Type B pancreatic cell (in vitro differentiated cells): ENCODE measurements at regions not wholly inside any gene's neighbourhood (a gene's known extent, or its start where the extent isn't known, plus 50 kb on each side); places are given as distances from the start of the nearest gene placed in this dataset.

Experiments used
- DNase-seq: peaks from one replicate; pipeline ENCODE4 v3.0.0; 2021; ENCODE audit warnings: mixed read lengths; ENCODE audit not compliant: unreplicated experiment; ENCODE audit errors: extremely low spot score
- H3K27ac Mint-ChIP-seq: 2 replicates; pipeline ENCODE4 v1.8.0; 2021; ENCODE audit warnings: mild to moderate bottlenecking, mixed read lengths
- H3K27me3 Mint-ChIP-seq: 2 replicates; pipeline ENCODE4 v1.8.0; 2021; ENCODE audit warnings: mixed read lengths
- H3K36me3 Mint-ChIP-seq: 2 replicates; pipeline ENCODE4 v1.8.0; 2021; ENCODE audit warnings: mixed read lengths
- H3K4me1 Mint-ChIP-seq: one replicate; pipeline ENCODE4 v1.8.0; 2021; ENCODE audit warnings: mixed read lengths; ENCODE audit not compliant: unreplicated experiment
- H3K4me3 Mint-ChIP-seq: 2 replicates; pipeline ENCODE4 v1.8.0; 2021; ENCODE audit warnings: mild to moderate bottlenecking, mixed read lengths
- H3K9me3 Mint-ChIP-seq: 2 replicates; pipeline ENCODE4 v1.8.0; 2021; ENCODE audit warnings: mixed read lengths
- TF ChIP-seq, protein P1 (sequence below): fragments of 200-600 bp; sonication (generic); conservative IDR thresholded peaks from 2 replicates; pipeline ENCODE4 v1.5.0; 2021; ENCODE audit warnings: antibody characterized with exemption, mild to moderate bottlenecking

DNA sequence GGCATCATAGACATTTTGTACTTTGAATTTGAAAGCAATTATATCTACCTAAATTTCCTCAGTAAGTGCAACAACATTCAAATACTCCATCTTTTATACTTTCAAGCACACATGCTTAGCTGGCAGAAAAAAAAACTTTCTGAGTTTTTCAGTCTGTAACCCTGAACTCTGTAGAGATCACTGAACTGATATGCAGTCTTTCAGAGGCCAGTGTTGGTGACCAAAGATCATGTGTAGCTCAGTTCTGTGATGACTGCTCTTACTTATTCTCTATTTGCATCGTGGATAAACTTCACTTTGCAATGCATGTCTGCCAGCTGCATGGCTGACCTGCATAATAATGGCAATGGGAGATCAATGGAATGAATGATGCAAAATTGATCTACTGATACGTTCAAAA is 431.3 kb downstream of the FRK start:
- Mint-ChIP-seq H3K27ac (no peak overlapping the region), H3K4me1 (no peaks in the 10 kb centered on the region), H3K9me3 (no peaks in the 10 kb centered on the region), H3K36me3 (no peaks in the 10 kb centered on the region), H3K27me3 (no peaks in the 10 kb centered on the region), H3K4me3 (no peak overlapping the region)
- TF ChIP-seq, protein P1, sequence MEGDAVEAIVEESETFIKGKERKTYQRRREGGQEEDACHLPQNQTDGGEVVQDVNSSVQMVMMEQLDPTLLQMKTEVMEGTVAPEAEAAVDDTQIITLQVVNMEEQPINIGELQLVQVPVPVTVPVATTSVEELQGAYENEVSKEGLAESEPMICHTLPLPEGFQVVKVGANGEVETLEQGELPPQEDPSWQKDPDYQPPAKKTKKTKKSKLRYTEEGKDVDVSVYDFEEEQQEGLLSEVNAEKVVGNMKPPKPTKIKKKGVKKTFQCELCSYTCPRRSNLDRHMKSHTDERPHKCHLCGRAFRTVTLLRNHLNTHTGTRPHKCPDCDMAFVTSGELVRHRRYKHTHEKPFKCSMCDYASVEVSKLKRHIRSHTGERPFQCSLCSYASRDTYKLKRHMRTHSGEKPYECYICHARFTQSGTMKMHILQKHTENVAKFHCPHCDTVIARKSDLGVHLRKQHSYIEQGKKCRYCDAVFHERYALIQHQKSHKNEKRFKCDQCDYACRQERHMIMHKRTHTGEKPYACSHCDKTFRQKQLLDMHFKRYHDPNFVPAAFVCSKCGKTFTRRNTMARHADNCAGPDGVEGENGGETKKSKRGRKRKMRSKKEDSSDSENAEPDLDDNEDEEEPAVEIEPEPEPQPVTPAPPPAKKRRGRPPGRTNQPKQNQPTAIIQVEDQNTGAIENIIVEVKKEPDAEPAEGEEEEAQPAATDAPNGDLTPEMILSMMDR: no peak
- no peak for DNase-seq

DNA sequence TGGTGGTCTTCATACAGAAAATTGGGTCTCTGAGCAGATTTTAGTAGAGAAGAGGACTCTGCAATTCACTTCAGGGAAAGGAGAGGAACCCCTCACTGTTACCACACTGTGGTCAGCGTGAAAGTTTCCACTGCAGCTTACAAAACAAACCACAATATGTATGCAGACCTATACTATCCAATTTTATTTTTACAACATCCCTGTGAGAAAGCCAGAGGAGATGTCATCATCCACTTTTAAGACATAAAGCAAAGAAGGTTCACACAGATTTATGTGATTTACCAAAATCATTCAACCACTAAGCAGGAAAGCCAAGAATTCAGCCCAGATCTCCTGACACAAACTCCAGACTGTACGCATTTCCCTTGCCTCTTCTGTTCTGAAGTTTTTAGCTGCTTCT is 442.4 kb downstream of the FRK start:
- Mint-ChIP-seq H3K9me3 (no peaks in the 10 kb centered on the region), H3K4me1 (no peaks in the 10 kb centered on the region), H3K36me3 (no peaks in the 10 kb centered on the region), H3K4me3 (no peak overlapping the region), H3K27ac (no peak overlapping the region), H3K27me3 (no peaks in the 10 kb centered on the region)
- no peak for DNase-seq
- TF ChIP-seq, protein P1: no peak

DNA sequence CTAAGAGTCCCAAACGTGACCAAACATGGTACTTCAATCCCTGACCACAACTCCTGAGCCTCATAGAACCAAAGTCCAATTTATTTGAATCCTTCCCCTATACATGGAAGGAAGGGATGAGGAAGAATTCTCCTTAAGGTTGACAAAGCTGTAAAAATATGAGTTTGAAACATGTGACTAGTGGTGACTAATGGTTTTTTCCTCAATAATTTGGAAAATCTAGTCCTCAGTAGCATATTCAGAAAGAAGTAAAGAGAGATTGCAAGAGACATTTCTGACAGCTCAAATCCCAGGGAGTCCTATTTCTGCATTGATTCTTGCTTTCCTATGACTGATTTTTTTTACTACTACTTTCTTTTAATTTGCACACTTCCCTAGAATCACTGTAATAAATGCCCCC is 443.7 kb downstream of the FRK start:
- Mint-ChIP-seq H3K4me3 (no peak overlapping the region), H3K27ac (no peak overlapping the region), H3K4me1 (no peaks in the 10 kb centered on the region), H3K9me3 (no peaks in the 10 kb centered on the region), H3K27me3 (no peaks in the 10 kb centered on the region), H3K36me3 (no peaks in the 10 kb centered on the region)
- TF ChIP-seq, protein P1: no peak
- DNase-seq: no peak

DNA sequence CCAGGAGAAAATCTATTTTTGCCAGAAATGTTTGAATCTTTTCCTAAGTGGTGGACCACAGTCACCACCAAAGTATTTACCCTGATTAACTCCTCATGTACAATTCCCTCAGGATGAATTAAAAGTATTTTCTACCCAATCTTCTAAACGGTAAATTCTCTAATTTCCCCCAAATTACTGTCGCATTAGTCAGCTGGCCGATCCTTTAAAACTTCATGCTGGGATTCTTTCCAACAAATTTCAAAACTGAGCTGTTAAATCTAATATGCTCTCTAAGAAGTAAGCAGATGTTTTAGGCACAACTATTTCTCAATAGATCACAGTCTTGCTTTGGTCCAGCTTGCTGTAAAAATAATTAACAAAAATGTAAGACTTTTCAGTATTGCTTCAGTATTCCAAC is 447.2 kb downstream of the FRK start:
- Mint-ChIP-seq H3K4me3 (no peak overlapping the region), H3K27ac (no peak overlapping the region), H3K27me3 (no peaks in the 10 kb centered on the region), H3K9me3 (no peaks in the 10 kb centered on the region), H3K4me1 (peaks cover 6% of the 10 kb centered on the region), H3K36me3 (no peaks in the 10 kb centered on the region)
- TF ChIP-seq, protein P1: no peak
- DNase-seq: no peak

DNA sequence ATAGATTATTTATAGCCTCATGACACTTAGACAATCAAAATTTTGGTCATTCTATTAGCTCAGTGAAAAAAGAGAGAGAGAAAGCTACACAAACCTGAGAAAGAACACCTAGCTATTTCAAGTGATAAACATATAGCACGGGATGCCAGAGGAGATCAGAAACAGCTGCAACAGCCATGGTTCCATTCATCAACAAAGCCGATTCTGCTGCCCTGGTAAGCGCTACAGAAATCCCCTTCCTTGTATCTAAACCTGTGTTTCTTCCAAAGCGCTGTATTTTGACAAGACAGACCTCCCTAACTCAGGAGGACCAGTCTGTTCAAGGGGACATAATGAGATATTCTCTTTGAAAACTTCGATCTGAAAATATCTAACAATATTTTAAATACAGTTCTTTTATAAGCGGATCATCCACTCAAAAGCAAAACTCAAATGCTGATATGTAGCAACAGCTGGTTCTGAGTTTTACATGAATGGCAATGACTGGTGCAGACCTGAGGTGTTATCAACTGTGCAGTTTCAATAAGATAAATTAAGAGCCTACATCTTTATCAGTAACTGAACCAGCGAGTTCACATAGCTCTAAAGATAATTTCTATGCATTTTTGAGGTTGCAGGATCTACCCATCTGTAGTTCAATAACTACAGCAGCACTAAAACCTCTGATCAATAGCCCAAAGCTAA is 447.8 kb downstream of the FRK start:
- TF ChIP-seq, protein P1: no peak
- Mint-ChIP-seq H3K27ac (no peak overlapping the region), H3K36me3 (no peaks in the 10 kb centered on the region), H3K27me3 (no peaks in the 10 kb centered on the region), H3K4me3 (no peak overlapping the region), H3K9me3 (no peaks in the 10 kb centered on the region), H3K4me1 (peaks cover 6% of the 10 kb centered on the region)
- DNase-seq: no peak

DNA sequence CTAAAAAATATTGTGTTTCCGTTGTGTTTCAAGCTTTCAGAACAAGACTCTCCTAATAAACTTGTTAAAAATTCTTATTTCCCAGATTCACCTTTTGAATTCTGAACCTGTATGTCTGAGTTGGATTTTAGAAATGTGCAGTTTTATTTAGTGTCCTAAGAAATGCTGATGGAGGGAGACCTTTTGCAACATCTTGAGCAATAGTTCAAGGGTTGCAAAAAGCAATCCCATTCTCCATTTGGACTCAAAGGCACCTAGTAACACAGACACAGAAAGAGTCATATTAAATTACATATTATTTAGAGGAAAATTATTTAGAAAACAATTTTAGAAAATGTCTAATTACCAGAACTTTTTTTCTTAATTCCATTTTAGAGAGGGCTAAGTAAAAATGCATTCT is 448.5 kb downstream of the FRK start:
- H3K27ac Mint-ChIP-seq: no peak overlapping the region
- TF ChIP-seq, protein P1: no peak
- H3K27me3 Mint-ChIP-seq: no peaks in the 10 kb centered on the region
- H3K9me3 Mint-ChIP-seq: no peaks in the 10 kb centered on the region
- no peaks in the 10 kb centered on the region for H3K36me3 Mint-ChIP-seq
- no peak for DNase-seq
- H3K4me3 Mint-ChIP-seq: no peak overlapping the region
- peaks cover 6% of the 10 kb centered on the region for H3K4me1 Mint-ChIP-seq
